GM12891 (cell line): ENCODE measurements at regions not wholly inside any gene's neighbourhood (a gene's known extent, or its start where the extent isn't known, plus 50 kb on each side); places are given as distances from the start of the nearest gene placed in this dataset.

ENCODE experiments used
- PAX5 ChIP-seq: IDR thresholded peaks from 2 replicates; pipeline ENCODE4 v1.6.1; 2011; ENCODE audit warnings: low read length, moderate library complexity, mild to moderate bottlenecking; ENCODE audit not compliant: insufficient read depth, severe bottlenecking
- POLR2A ChIP-seq: IDR thresholded peaks from 2 replicates; pipeline ENCODE4 v1.6.1; 2011; ENCODE audit warnings: low read depth, low read length, control low read depth
- POLR2AphosphoS5 ChIP-seq: IDR thresholded peaks from 2 replicates; pipeline ENCODE4 v1.6.1; 2011; ENCODE audit warnings: low read depth, low read length, control low read depth
- SPI1 ChIP-seq: IDR thresholded peaks from 2 replicates; pipeline ENCODE4 v1.6.1; 2011; ENCODE audit warnings: low read depth, low read length, control low read depth

DNA sequence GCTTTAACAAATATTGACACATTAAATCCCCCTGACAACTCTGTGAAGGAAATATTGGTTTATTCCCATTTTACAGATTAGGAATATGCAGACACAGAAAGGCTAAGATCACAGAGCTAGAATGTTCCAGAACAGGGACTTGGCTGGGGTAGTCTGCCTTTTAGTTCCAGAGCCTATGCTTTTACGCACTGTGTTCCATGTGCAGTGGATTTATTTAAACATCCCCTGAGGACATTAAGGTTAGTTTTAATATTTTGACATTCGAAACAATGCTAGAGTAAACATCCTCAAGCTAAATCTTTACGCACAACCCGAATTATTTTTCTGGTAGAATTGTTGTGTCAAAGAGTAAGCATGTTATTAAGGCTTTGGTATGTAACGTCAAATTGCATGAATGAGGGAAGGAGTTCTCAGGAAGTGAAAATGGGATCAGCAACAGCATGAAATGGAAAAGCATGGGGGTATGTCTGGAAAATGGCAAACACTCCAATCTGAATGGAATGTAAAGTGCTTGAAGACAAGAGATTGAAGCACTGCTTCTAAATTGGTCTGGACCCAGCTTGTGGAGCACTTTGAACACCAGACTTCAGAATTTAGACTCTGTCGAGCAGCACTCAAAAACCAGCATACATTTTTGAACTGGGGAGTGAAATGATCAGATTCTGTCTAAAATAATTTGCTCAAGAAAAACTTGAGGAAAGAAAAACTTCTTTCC, 429.9 kb downstream of the CD83 start:
- TF ChIP-seq POLR2A (no peak), PAX5 (no peak), POLR2AphosphoS5 (no peak), SPI1 (no peak)
